Left colon (tissue), 2 donors: ENCODE measurements at regions not wholly inside any gene's neighbourhood (a gene's known extent, or its start where the extent isn't known, plus 50 kb on each side); places are given as distances from the start of the nearest gene placed in this dataset.

Source experiments
- ATAC-seq: fragments of 200-7000 bp; cut with Tn5 transposase; one replicate; pipeline ENCODE4 v1.9.1; 2020; ENCODE audit warnings: mild to moderate bottlenecking, moderate library complexity
- DNase-seq, 2 donors: peaks; one replicate each; pipeline ENCODE4 v3.0.0-alpha.2; 2020
- intact Hi-C, 2 donors: fragments of 100-400 bp; cut with DNase I in 1 of 2; cut with micrococcal nuclease in 1 of 2; formaldehyde crosslinking; loops; one replicate each; pipeline versions ENCODE4 v1.11.2 to v1.14.0; 2022; cut with DNase I, micrococcal nuclease
- donor health status: DM: no; HTN: no; CAD: no.
- donor health status: DM: yes; HTN: yes; CAD: no.

DNA sequence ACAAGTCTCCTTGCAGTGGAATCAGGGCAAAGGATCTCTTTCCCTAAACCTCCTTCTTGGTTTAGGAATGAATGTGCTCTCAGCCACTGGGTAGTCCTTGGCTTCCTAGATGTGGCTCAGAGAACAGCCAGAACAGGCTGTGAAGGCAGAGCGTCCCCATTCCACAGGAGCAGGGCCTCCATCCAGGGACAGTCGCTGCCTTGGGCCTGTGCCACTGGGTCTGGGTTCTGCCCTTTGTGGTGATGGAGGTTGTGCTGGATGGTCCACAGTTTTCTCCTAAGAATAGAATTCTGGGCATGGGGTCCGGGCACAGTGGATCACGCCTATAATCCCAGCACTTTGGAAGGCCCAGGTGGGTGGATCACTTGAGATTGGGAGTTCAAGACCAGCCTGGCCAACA, 516.5 kb upstream of the RAB6C start:
- intact Hi-C loops = no loop called here
- DNase-seq (no peak), ATAC-seq (no peak)

DNA sequence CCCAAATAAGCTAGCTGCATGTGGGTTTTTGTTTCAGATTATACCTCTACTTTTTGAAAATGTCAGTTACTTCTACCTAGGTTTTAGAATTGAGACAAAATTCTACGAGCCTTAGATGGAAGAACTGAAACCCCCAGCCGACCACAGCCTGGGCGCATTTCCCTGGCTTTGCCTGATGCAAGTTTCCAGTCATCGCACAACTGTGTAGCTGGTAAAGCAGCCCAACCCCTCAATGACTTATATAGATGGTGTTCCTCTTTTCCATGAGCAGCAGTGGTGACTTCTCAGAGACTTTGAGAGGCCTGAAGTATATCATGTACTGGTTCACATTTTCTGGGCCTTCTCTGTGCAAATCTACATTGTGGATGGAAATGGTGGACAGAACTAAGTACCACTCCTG, 515.4 kb upstream of the RAB6C start:
- no peak for DNase-seq

DNA sequence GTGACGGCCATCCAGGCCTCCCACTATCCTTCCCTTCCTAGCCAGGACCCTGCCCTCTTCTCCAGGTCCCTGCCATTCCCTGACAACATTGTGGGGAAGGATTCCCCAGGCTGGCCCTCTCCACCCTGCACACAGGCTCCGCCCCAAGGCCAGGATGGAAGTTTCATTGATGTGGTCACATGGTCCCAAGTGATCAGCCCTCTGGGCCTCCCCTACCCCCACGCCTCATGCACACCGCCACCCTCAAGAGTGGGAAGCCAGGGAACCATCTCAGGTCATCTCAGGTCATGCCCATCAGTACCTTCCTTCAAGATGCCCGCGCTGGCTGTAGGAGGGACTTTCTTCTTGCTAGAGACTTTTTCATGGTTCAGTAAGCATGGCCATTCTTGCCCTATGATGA, 514.8 kb upstream of the RAB6C start:
- DNase-seq = no peak
- intact Hi-C loops = no loop called here
- ATAC-seq = no peak

More for the DNA sequence above, 515.4 kb upstream of the RAB6C start:
- intact Hi-C loops = no loop called here
- ATAC-seq = no peak

DNA sequence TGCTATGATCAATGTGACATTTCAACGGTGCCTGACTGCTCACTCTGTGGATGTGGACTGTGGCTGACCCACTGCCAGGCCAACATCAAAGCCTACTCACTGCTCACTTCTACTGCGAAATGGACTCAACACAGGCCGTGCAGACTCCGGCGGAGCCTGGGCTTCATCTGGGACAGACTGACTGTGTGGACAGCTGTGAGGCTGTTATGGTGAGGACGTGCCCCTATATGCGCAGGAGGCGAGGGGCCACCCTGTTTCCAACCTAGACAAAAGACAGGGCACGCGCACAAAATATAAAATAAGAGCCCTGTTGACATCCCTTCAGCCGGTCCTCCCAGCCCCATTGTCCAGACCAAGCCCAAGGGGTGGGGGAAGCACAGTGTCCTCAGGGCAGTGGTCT, 514.4 kb upstream of the RAB6C start:
- intact Hi-C loops = no loop called here
- ATAC-seq (no peak), DNase-seq (no peak)

DNA sequence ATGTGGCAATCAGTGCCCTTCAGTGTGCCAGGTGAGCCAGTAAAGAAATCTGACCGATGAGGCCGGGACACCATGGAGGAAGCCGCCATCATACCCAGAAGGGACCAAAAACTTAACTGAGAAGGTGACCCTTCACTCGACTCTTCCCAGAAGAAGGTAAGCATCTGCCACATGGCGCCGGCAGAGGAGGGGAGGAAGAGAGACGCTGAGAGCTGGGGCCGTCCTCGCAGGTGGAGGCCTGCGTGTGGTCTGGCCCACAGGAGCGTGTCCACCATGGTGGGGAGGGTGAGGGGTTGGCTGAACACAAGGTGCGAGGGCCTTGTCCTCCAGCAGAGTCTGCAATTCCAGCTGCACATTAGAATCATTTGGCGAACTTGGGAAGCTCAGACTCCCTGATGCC, 513.1 kb upstream of the RAB6C start:
- intact Hi-C loops = no loop called here
- DNase-seq = no peak
- no peak for ATAC-seq

DNA sequence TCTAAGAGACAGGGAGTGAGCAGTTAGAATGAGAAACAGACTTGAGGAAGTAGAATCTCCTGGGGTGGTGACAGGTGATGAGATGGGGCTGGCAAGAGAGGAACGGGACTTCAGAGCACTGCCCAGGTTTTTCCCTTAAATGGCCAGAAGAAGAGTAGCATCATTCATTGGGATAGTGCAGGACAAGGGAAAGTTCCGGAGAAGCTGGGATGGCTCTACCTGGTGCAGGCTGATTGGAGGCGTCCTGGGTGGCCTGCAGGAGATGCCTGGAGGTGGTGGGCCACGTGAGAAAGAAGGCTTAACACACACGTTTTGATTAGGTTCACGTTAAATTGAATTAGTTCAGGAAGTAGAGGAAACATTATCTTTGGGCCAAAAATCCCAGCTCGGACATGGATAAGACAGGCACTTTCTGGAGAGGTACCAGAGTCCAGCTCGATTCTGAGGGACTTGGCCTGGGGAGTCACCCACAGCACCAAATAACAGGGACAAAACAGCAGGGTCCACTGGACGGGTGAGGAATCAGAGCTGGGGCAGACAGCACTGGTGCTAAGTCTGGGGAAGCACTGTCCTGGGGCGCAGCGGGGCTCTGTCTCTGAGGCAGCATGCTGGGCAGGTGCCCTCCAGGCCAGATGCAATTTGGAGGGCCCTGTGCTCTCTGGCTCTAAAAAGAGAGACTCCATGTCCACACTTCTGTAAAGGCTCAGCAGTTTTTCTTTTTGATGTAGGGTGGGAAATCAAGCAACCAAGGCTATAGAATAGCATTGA, 512.3 kb upstream of the RAB6C start:
- ATAC-seq (no peak), DNase-seq (no peak)
- intact Hi-C loops = no loop called here

DNA sequence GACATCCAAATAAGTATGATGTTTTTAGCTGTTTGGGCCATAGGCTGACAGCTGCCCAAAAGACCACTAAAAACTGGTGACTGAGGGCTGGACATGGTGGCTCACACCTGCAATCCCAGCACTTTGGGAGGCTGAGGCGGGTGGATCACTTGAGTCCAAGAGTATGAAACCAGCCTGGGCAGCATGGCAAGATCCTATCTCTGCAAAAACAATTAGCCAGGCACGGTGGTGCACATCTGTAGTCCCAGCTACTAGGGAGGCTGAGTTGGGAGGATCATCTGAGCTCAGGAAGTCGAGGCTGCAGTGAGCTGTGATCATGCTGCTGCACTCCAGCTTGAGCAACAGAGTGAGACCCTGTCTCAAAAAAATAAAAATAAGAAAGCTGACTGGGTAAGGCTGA, 511.5 kb upstream of the RAB6C start:
- DNase-seq (no peak), ATAC-seq (no peak)
- intact Hi-C loops = no loop called here

DNA sequence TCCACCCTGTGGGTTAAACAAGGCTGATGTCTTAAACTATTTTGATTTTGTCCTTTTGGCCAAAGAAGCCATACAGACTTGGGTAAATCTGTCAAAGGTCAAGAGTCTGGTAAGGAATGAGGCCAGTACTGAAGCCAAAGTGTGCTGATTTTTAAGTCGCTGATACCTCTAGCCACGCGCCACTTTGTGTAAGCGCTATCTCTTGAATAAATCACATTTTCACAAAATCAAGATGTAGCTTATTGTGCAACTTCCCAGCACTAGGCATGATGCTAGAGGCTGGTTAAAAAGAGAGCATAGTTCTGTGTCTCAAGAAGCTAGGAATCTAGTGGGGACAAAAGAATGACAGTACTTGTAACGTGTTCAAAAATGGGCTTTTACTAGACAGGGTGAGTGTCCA, 510.6 kb upstream of the RAB6C start:
- DNase-seq = no peak
- intact Hi-C loops = no loop called here
- ATAC-seq = no peak

DNA sequence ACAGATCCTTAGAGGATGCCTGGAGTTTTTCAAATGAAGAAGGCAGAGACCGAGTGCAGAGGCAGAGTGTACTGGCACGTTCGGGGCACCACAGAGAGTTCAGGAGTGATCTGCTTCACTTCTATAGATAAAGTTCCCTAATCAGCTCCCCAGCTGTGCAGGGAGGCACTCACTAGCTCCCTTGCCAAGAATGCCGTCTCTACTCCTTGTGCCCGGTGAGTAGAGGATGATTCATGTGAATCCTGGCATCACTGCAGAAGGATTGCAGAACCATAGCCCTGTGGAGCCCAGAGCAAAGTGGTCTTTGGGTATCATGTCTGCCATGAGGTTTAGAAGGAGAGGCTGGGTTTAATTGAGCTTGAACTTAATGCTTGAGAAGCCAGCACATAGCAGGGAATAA, 510.1 kb upstream of the RAB6C start:
- intact Hi-C loops = no loop called here
- ATAC-seq (no peak), DNase-seq (no peak)

DNA sequence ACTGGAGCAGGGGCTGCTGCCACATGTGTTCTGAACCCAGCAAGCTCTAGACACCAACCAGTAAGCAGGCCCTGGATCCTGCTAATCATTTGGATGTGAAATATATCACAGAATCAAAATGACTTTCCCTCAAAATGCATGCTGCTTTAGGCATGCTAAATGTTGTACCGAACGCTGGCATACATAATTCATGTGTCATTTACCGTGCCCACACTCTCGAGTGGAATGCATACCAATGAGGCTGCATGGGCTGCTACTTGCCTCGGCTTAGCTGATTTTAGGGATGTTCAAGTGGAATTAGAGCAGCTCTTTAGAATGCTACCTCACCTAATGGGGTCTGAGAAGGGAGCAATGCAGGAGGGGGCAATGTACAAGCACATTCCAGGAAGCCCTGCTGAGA, 509.6 kb upstream of the RAB6C start:
- ATAC-seq = no peak
- no peak for DNase-seq
- intact Hi-C loops = no loop called here

DNA sequence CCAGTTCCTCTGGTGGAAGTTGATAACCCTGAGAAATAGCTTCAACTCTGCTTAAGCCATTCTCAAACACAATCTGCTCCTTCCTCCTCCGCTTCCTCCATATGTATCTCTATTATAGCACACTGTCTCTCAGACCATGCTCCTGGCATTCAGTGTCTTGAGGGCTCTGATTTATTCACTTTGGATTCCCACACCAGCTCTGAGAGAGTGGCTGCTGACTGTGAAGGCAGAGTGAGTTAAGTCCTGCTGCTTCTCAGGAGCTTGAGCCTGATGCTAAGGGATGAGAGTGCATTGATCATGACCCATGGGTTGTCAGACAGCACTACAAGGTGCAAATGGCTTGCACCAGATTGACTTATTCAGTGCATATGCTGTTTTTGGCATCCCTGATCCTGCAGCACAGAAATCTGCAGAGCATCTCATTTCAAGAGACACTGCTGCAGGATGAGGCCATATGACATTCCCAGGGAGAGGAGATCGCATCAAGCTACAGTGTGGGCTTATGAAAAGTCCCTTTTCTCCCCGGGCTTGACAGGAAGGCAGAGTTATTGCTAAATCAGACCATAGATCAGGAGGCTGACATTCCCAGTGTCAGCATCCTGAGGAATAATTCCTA, 500.5 kb upstream of the RAB6C start:
- DNase-seq = no peak
- ATAC-seq = no peak
- intact Hi-C loops = no loop called here

DNA sequence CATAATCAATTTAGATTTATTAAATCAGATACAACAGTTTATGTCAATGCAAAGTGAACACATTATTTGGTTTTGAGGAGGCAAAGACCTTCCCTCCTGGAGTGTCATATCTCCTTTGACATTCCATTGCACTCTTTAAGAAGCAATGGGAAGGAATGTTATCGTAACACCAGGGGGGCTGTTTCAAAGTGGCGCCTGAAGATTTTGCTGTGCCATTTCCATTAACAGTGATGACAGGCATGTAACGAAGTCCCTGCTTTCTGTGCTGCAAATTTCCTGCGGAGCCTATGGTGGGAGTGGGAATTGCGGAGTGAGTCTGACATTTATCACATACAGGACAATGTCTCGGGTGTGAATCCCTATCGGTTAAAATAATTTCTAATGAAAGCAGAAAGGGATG, 499.6 kb upstream of the RAB6C start:
- intact Hi-C loops = no loop called here
- DNase-seq = no peak
- ATAC-seq = no peak

DNA sequence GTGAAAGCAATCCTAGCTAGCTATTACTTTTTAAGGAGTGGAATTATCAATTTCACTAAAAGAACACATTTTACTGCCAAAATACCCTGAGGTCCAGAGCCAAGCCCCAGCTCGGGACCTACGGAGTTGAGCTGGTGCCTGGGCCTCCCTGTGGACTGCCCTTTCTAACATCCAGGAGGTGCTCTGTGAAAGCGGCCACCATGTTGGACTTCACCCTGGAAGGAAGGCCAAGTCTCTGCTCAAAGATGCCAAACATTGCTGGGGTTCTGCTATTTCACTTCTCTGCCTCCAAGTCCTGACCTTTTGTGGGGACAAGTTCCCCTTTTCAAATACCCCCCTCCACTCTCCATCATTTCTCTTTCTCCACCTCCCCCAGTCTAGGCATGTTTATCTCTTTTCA, 498.7 kb upstream of the RAB6C start:
- intact Hi-C loops = no loop called here
- no peak for DNase-seq
- ATAC-seq = no peak

DNA sequence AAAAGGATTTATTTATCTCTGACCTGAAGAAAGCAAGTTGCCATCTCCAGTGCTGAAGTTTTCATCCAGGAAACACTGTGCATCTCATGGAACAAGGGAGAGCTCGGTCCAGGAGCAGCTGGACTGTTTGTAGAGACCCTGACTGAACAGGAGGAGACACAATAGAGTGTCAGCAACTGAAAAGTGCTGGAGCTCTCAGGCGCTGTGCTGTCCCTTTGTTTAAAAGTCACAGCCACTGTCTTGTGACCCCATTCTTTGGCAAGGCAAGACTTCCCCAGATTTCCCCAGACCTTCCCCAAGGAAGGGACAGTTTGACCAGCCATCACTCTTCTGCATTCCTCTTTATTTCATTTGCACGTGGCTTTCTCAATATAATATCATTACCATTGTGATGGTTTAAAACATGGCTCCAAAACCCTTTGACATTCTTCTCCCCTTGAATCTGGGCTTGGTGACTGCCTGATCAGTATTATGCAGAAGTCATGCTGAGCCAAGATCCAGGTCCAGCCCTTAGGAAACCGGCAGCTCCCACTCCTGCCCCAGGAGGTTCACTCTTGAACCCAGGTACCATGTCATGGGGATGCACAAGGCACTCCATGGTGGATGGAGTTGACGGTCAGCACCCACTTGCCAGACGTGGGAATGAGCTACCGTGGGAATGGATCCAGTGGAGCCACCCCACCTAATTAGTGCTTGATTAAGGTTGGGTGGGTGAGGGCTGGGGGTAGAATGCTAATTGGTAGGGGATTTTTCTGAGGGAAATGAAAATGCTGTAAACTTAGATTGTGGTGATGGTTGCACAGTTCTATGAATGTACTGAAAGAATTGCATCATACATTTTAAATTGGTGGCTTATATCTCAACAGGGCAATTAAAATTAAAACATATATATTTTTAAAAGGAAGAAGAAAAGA, 497.9 kb upstream of the RAB6C start:
- ATAC-seq (no peak), DNase-seq (no peak)
- intact Hi-C loops = no loop called here

DNA sequence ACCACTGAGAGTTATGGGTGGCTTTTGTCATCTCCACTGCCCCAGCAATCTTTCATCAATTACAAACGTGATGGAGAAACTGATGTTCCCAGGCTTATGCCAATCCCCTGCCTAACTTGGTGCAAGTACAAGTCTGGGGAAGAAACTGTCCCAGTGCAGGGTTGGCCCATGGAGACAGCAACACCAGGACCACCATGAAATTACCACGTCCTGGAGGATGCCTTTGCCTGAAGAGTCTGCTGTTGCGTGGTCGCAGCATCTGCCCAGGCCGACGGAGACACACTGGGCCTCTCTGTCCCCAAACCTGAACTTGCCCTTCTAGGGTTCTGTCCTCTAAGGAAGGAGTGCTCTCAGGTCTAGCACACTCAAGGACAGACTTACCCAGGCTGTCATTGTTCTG, 496.8 kb upstream of the RAB6C start:
- DNase-seq = no peak
- intact Hi-C loops = no loop called here
- no peak for ATAC-seq

DNA sequence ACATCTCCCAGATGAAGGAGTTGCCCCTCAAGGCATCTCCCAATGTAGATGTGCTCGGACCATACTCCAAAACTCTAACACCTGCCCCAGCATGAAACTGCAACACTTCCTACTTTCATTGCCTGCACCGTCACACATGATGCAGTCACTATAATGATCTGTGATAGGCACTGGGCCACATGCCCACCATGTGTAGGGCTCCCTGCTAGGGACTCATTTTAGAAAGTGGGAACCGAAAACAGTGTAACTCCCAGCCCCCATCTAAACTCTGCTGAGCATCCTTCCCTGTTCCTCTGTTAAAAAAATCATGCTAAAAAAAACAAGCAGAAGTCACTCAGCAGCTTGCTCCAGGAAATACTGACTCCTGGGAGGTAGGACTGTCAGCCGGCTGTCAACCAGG, 496.1 kb upstream of the RAB6C start:
- ATAC-seq = no peak

DNA sequence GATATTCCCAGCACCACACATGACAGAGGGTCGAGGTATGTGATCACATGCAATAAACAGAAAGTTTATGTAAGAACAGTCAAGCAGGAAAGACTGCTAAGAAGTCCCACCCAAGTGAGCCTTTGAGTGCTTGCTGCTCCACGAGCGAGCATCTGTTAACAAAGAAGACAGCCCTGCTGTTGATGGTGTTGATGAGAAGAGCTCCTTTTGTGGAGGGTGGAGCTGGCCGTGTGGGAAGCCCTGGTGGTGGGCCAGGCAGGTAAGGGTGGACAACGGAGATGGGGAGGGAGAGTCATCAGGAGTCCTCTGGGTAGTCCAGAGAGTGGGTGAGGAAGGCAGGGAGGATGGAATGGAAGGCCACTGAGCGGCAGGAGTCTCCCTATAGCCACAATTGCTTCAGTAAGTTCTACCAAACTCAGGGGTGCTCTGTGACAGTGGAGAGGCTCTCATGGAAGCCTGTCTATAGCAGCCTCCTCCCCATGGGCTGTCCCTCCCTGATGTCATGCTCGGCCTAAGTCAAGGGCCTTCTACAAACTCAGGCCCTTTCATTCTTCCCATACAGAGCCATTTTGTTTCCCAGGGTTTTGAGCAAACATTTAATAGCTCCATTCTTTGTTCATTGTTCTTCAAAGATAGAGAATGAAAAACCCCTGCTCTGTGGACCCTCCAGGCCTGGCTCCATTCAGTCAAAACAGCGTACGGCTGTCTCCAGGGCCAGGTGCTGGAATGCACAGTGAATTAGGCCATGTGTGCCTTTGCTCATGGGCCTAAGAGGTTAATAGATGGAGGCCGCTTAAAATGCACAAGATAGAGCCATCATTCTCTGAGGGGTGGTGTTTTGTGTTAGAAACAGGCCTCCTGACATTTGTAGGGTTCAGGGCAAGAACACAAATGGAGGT, 494.2 kb upstream of the RAB6C start:
- ATAC-seq = no peak

More for the DNA sequence above, 496.1 kb upstream of the RAB6C start:
- intact Hi-C loops = no loop called here
- DNase-seq = no peak

DNA sequence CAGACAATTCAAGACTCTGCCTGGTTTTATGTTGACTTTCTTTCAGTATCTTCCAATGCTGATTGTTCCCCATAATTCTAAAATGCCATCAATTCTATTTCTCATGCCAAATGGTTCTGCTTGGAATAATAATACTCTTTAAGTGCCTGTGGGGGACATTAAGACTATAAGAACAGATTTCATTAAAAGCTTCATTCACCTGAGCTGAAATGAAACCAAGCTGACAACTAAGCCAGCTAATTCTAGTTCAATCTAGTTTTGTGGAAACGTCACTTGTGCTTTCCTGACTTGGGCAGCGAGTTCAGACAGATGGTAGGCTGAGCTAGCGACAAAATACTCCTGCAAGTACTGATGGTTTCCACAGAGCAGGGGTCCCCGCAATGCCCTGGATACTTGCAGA, 491.1 kb upstream of the RAB6C start:
- DNase-seq (no peak), ATAC-seq (no peak)
- intact Hi-C loops = no loop called here

More for the DNA sequence above, 494.2 kb upstream of the RAB6C start:
- no peak for DNase-seq
- intact Hi-C loops = no loop called here

DNA sequence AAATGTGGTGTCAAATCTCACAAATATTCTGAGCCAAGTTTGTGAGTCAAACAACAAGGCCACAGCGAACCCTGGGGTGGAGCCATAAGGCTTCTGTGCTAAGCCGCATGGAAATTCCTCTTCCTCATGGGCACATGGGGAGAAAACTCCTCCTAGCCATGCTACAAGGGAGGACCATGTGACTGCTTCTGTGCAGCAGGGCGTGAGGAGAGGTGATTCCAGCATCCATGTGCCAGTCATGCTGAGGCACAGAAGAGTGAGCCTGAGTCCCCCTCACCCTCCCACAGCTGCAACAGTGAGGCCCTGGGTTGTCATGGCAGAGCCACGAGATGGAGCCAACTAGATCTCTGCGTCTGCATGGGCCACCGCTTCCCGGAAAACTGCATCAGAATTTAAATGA, 488.8 kb upstream of the RAB6C start:
- intact Hi-C loops = no loop called here
- ATAC-seq (no peak), DNase-seq (no peak)
